ENCODE measurements at regions not wholly inside any gene's neighbourhood (a gene's known extent, or its start where the extent isn't known, plus 50 kb on each side); places are given as distances from the start of the nearest gene placed in this dataset.

DNA sequence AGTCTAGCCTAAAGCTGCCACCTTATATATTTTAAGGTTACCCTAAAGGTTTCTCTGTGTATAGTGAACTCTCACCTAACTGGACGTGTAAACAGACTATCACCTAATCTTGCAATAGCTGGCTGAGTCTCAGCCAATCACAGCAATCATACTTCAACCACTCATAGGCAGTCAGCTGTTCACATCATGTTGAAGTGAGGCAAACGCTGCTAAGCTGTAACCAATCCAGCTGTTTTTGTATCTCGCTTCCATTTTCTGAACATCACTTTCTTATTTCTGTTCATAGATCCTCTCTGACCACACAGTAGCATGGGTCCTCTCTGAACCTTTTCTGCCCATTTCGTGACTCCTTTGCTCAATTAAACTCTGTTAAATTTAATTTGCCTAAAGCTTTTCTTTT lies 468.2 kb upstream of the POU3F3 start:
- Histone ChIP-seq H2AFZ (ENCODE audit: low read length) (no peak overlapping the region), H2AK5ac (ENCODE audit: low read depth, low read length) (no peak overlapping the region), H4K8ac (ENCODE audit: extremely low read depth, insufficient read depth, low read length) (no peak overlapping the region), H3K4me1 (replicated peaks in 1 of 4; ENCODE audit: control insufficient read depth in 3 of 4, insufficient read depth in 4 of 4, low read length in 3 of 4) (peaks cover 0 to 3% (median 0%) of the 10 kb centered on the region in 4 experiments; a peak in 1 of 7 replicates), H3K4me2 (ENCODE audit: insufficient read depth in 1 of 2, low read depth in 2 of 2, low read length in 2 of 2) (no peak overlapping the region), H3K9ac (replicated peaks in 1 of 4; ENCODE audit: extremely low read depth in 1 of 4, low read depth in 3 of 4, low read length in 3 of 4) (no peak overlapping the region), H3K23me2 (ENCODE audit: low read depth, low read length) (no peaks in the 10 kb centered on the region), H4K5ac (ENCODE audit: insufficient read length, low read depth, low read length) (no peak overlapping the region), H2BK20ac (ENCODE audit: low read length) (no peak overlapping the region), H3K36me3 (ENCODE audit: control insufficient read depth in 2 of 4, insufficient read depth in 4 of 4, low read length in 3 of 4) (no peaks in the 10 kb centered on the region), H3K23ac (ENCODE audit: insufficient read length) (no peak overlapping the region), H2BK12ac (ENCODE audit: low read depth, low read length) (no peak overlapping the region), H4K20me1 (replicated peaks in 1 of 2; ENCODE audit: control insufficient read depth in 1 of 2, insufficient read depth in 2 of 2, low read length in 2 of 2) (no peaks in the 10 kb centered on the region), H2BK5ac (ENCODE audit: low read depth, low read length) (no peak overlapping the region), H3K79me2 (ENCODE audit: control insufficient read depth in 1 of 2, insufficient read depth in 2 of 2, low read length in 2 of 2) (no peaks in the 10 kb centered on the region), H3K79me1 (ENCODE audit: low read depth, low read length) (no peaks in the 10 kb centered on the region), H3K18ac (ENCODE audit: extremely low read depth, low read length) (no peak overlapping the region), H2BK120ac (replicated peaks; ENCODE audit: low read depth, low read length) (no peak overlapping the region), H3K27me3 (replicated peaks in 1 of 4; ENCODE audit: control insufficient read depth in 3 of 4, extremely low read depth in 1 of 4, insufficient read depth in 3 of 4, low read length in 3 of 4) (no peaks in the 10 kb centered on the region; a peak in 1 of 7 replicates), H2BK15ac (ENCODE audit: low read length) (no peak overlapping the region), H3K4me3 (ENCODE audit: extremely low read depth in 1 of 4, insufficient read depth in 2 of 4, low read depth in 3 of 4, low read length in 4 of 4) (no peak overlapping the region), H4K91ac (replicated peaks; ENCODE audit: insufficient read length, low read length) (no peak overlapping the region), H3K14ac (ENCODE audit: insufficient read length) (no peak overlapping the region), H3K9me3 (ENCODE audit: insufficient read depth in 2 of 2, low read depth in 1 of 2, low read length in 1 of 2) (peaks cover 0 to 3% of the 10 kb centered on the region in 2 experiments; a peak in 1 of 4 replicates), H3K4ac (replicated peaks; ENCODE audit: insufficient read length, low read depth, low read length) (no peak overlapping the region), H3K56ac (replicated peaks; ENCODE audit: insufficient read length, low read depth, low read length) (no peak overlapping the region), H3K27ac (ENCODE audit: low read depth, low read length) (no peak overlapping the region)
- ChIA-PET POLR2A (ENCODE audit: partially characterized antibody) (no interaction called here), CTCF (ENCODE audit: partially characterized antibody) (interaction anchor here (1.0 kb wide), 1 partner anchor 546 kb away, joined by 3 read pairs; no protein-coding TSS in a partner anchor)
- FAIRE-seq = no peak
- TF ChIP-seq GABPA (IDR thresholded peaks at IDR 0.05; ENCODE audit: borderline replicate concordance, insufficient read depth, low read length) = no peak
- TF ChIP-seq TAF1 (IDR thresholded peaks at IDR 0.05; ENCODE audit: low read depth, low read length) = no peak
- TF ChIP-seq KDM4A (IDR thresholded peaks at IDR 0.05; ENCODE audit: low read depth, low read length, severe bottlenecking) = no peak
- TF ChIP-seq BCL11A (IDR thresholded peaks at IDR 0.05; ENCODE audit: low read depth in 2 of 2, low read length in 2 of 2) = no peak
- no peak for TF ChIP-seq SUZ12 (IDR thresholded peaks at IDR 0.05; ENCODE audit: low read length)
- TF ChIP-seq SIN3A (conservative IDR thresholded peaks at IDR 0.05 in 1 of 2, IDR thresholded peaks at IDR 0.05 in 1 of 2; ENCODE audit: low read depth in 1 of 2, low read length in 2 of 2) = no peak
- TF ChIP-seq HDAC2 (IDR thresholded peaks at IDR 0.05; ENCODE audit: borderline replicate concordance in 1 of 2, low read depth in 2 of 2, low read length in 2 of 2) = no peak
- TF ChIP-seq SP2 (IDR thresholded peaks at IDR 0.05; ENCODE audit: low read length) = no peak
- no peak for TF ChIP-seq CHD1 (IDR thresholded peaks at IDR 0.05; ENCODE audit: low read depth, low read length)
- TF ChIP-seq TAF7 (optimal IDR thresholded peaks at IDR 0.05; ENCODE audit: borderline replicate concordance, low read depth, low read length) = no peak
- TF ChIP-seq NRF1 (IDR thresholded peaks at IDR 0.05; ENCODE audit: low read depth, low read length) = no peak
- no peak for TF ChIP-seq ZNF274 (IDR thresholded peaks at IDR 0.05; ENCODE audit: borderline replicate concordance, extremely low read depth, low read length)
- TF ChIP-seq EZH2 (IDR thresholded peaks at IDR 0.05; ENCODE audit: low read depth, low read length, severe bottlenecking) = no peak
- WGBS, 2 experiments (ENCODE audit: extremely low coverage in 1 of 2, insufficient coverage in 1 of 2, insufficient read length in 1 of 2, insufficient replicate concordance in 2 of 2, low coverage in 1 of 2, low lambda C conversion rate in 2 of 2, missing lambda C conversion rate in 1 of 2) = 90% methylated on average over 4 of the region's 4 CpGs; no CpG with 5 or more reads in 1 of the 2 experiments
- DNase-seq (ENCODE audit: low read depth in 1 of 2, low spot score in 2 of 2) = no peak

All from H1 (cell line).